ENCODE measurements at regions not wholly inside any gene's neighbourhood (a gene's known extent, or its start where the extent isn't known, plus 50 kb on each side); places are given as distances from the start of the nearest gene placed in this dataset.

DNA sequence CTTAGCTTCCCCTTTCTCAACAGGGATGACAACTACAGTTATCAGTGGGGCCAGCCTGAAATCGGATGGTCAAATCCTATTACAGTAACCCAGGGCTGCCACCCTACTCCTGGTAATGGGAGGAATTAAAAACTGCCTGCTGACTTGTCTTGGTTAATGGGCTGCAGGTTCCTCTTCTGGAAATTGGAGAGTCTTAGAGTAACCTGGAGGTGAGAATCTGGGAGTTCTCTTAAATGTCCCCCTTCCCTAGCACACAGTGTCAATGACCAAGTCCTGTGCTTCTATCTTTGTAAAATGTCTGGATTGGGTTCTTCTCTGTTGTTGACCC lies 113.1 kb downstream of the DDX1 start:
- POLR2A ChIA-PET, result no interaction called here
- no peak overlapping the region for H3K27ac Mint-ChIP-seq
- no peaks in the 10 kb centered on the region for H3K4me1 Mint-ChIP-seq
- peaks cover 2% of the 10 kb centered on the region; the same call in 1 of the 2 replicates for H3K9me3 Mint-ChIP-seq
- ATAC-seq (no peak), DNase-seq (ENCODE audit: low spot score) (no peak)
- CTCF ChIA-PET, result no interaction called here
- no peak overlapping the region for H3K4me3 Mint-ChIP-seq
- no peaks in the 10 kb centered on the region for H3K27me3 Mint-ChIP-seq (ENCODE audit: low read depth)
- no peaks in the 10 kb centered on the region for H3K36me3 Mint-ChIP-seq
- TF ChIP-seq, protein P1, sequence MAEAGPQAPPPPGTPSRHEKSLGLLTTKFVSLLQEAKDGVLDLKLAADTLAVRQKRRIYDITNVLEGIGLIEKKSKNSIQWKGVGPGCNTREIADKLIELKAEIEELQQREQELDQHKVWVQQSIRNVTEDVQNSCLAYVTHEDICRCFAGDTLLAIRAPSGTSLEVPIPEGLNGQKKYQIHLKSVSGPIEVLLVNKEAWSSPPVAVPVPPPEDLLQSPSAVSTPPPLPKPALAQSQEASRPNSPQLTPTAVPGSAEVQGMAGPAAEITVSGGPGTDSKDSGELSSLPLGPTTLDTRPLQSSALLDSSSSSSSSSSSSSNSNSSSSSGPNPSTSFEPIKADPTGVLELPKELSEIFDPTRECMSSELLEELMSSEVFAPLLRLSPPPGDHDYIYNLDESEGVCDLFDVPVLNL (CRISPR knock-in tag; IDR thresholded peaks at IDR 0.05; ENCODE audit: borderline replicate concordance, low read depth), result no peak
- TF ChIP-seq, protein P2, sequence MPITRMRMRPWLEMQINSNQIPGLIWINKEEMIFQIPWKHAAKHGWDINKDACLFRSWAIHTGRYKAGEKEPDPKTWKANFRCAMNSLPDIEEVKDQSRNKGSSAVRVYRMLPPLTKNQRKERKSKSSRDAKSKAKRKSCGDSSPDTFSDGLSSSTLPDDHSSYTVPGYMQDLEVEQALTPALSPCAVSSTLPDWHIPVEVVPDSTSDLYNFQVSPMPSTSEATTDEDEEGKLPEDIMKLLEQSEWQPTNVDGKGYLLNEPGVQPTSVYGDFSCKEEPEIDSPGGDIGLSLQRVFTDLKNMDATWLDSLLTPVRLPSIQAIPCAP (CRISPR knock-in tag; IDR thresholded peaks at IDR 0.05), result no peak
- TF ChIP-seq ZNF263 (CRISPR knock-in tag; IDR thresholded peaks at IDR 0.05; ENCODE audit: low read depth), result no peak
- no peak for TF ChIP-seq TCF7 (CRISPR knock-in tag; IDR thresholded peaks at IDR 0.05; ENCODE audit: low read depth)
- TF ChIP-seq GRHL2 (CRISPR knock-in tag; IDR thresholded peaks at IDR 0.05; ENCODE audit: insufficient replicate concordance, severe bottlenecking), result no peak
- TF ChIP-seq, protein P3, sequence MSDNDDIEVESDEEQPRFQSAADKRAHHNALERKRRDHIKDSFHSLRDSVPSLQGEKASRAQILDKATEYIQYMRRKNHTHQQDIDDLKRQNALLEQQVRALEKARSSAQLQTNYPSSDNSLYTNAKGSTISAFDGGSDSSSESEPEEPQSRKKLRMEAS (CRISPR knock-in tag; IDR thresholded peaks at IDR 0.05), result no peak
- TF ChIP-seq, protein P4, sequence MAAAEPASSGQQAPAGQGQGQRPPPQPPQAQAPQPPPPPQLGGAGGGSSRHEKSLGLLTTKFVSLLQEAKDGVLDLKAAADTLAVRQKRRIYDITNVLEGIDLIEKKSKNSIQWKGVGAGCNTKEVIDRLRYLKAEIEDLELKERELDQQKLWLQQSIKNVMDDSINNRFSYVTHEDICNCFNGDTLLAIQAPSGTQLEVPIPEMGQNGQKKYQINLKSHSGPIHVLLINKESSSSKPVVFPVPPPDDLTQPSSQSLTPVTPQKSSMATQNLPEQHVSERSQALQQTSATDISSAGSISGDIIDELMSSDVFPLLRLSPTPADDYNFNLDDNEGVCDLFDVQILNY (CRISPR knock-in tag; IDR thresholded peaks at IDR 0.05), result no peak
- no peak for TF ChIP-seq HMGA2 (CRISPR knock-in tag; IDR thresholded peaks at IDR 0.05)
- TF ChIP-seq RELA (CRISPR knock-in tag; IDR thresholded peaks at IDR 0.05; ENCODE audit: borderline replicate concordance), result no peak
- TF ChIP-seq, protein P5, sequence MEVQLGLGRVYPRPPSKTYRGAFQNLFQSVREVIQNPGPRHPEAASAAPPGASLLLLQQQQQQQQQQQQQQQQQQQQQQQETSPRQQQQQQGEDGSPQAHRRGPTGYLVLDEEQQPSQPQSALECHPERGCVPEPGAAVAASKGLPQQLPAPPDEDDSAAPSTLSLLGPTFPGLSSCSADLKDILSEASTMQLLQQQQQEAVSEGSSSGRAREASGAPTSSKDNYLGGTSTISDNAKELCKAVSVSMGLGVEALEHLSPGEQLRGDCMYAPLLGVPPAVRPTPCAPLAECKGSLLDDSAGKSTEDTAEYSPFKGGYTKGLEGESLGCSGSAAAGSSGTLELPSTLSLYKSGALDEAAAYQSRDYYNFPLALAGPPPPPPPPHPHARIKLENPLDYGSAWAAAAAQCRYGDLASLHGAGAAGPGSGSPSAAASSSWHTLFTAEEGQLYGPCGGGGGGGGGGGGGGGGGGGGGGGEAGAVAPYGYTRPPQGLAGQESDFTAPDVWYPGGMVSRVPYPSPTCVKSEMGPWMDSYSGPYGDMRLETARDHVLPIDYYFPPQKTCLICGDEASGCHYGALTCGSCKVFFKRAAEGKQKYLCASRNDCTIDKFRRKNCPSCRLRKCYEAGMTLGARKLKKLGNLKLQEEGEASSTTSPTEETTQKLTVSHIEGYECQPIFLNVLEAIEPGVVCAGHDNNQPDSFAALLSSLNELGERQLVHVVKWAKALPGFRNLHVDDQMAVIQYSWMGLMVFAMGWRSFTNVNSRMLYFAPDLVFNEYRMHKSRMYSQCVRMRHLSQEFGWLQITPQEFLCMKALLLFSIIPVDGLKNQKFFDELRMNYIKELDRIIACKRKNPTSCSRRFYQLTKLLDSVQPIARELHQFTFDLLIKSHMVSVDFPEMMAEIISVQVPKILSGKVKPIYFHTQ (CRISPR knock-in tag; IDR thresholded peaks at IDR 0.05), result no peak
- TF ChIP-seq, protein P6, sequence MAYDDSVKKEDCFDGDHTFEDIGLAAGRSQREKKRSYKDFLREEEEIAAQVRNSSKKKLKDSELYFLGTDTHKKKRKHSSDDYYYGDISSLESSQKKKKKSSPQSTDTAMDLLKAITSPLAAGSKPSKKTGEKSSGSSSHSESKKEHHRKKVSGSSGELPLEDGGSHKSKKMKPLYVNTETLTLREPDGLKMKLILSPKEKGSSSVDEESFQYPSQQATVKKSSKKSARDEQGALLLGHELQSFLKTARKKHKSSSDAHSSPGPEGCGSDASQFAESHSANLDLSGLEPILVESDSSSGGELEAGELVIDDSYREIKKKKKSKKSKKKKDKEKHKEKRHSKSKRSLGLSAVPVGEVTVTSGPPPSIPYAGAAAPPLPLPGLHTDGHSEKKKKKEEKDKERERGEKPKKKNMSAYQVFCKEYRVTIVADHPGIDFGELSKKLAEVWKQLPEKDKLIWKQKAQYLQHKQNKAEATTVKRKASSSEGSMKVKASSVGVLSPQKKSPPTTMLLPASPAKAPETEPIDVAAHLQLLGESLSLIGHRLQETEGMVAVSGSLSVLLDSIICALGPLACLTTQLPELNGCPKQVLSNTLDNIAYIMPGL (CRISPR knock-in tag; IDR thresholded peaks at IDR 0.05), result no peak
- TF ChIP-seq, protein P7, sequence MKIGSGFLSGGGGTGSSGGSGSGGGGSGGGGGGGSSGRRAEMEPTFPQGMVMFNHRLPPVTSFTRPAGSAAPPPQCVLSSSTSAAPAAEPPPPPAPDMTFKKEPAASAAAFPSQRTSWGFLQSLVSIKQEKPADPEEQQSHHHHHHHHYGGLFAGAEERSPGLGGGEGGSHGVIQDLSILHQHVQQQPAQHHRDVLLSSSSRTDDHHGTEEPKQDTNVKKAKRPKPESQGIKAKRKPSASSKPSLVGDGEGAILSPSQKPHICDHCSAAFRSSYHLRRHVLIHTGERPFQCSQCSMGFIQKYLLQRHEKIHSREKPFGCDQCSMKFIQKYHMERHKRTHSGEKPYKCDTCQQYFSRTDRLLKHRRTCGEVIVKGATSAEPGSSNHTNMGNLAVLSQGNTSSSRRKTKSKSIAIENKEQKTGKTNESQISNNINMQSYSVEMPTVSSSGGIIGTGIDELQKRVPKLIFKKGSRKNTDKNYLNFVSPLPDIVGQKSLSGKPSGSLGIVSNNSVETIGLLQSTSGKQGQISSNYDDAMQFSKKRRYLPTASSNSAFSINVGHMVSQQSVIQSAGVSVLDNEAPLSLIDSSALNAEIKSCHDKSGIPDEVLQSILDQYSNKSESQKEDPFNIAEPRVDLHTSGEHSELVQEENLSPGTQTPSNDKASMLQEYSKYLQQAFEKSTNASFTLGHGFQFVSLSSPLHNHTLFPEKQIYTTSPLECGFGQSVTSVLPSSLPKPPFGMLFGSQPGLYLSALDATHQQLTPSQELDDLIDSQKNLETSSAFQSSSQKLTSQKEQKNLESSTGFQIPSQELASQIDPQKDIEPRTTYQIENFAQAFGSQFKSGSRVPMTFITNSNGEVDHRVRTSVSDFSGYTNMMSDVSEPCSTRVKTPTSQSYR (CRISPR knock-in tag; IDR thresholded peaks at IDR 0.05), result no peak
- no peak for TF ChIP-seq ELF4 (CRISPR knock-in tag; IDR thresholded peaks at IDR 0.05; ENCODE audit: low read depth)
- TF ChIP-seq JUN (CRISPR knock-in tag; IDR thresholded peaks at IDR 0.05), result no peak
- no peak for TF ChIP-seq SP1 (CRISPR knock-in tag; conservative IDR thresholded peaks at IDR 0.05)

DNA sequence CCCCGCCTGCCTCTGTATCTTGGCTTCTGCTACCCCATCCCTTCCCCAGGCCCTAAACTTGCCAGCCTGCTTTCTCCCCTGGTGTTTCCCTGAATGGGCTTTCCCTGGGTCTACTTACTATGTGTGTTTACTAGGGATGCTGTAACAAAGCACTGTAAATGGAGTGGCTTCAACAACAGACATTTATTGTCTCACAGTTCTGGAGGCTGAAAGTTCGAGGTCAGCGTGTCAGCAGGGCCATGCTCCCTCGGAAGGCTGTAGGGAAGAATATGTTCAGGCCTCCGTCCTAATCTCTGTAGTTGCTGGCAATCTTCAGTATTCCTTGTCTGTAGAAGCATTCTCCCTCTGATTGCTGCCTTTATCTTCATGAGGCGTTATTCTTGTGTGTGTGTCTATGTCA lies 113.6 kb downstream of the DDX1 start:
- TF ChIP-seq, protein P4 (CRISPR knock-in tag; IDR thresholded peaks at IDR 0.05), result no peak
- DNase-seq (ENCODE audit: low spot score) (no peak), ATAC-seq (no peak)
- Mint-ChIP-seq H3K4me3 (no peak overlapping the region), H3K27ac (no peak overlapping the region), H3K4me1 (no peaks in the 10 kb centered on the region), H3K27me3 (ENCODE audit: low read depth) (no peaks in the 10 kb centered on the region), H3K9me3 (no peaks in the 10 kb centered on the region), H3K36me3 (no peaks in the 10 kb centered on the region)
- CTCF ChIA-PET, result no interaction called here
- POLR2A ChIA-PET, result no interaction called here
